ENCODE measurements at regions not wholly inside any gene's neighbourhood (a gene's known extent, or its start where the extent isn't known, plus 50 kb on each side); places are given as distances from the start of the nearest gene placed in this dataset.
"Not testable (repeated sequence)": the region's sequence is repeated elsewhere in the genome, so short reads cannot be mapped to it uniquely, and the experiment has no call there.

- DNase-seq: no peak
- H4K20me1 ChIP-seq (ENCODE audit: insufficient read depth): no peaks in the 10 kb centered on the region
- whole genome bisulfite sequencing, 2 experiments (ENCODE audit: low coverage in 1 of 2, low lambda C conversion rate in 2 of 2, missing lambda C conversion rate in 2 of 2): 0 to 3% methylated on average over 1 of the region's 1 CpG
Observed at GRCh38 chr6:165768961-165769360, 105.9 kb upstream of the PDE10A start.

GRCh38 chr6:165767228-165767627, 104.2 kb upstream of the PDE10A start:
- H3K4me2 ChIP-seq (ENCODE audit: unreplicated experiment): no peak overlapping the region
- in situ Hi-C loops (cut with MboI): no loop called here
- no peaks in the 10 kb centered on the region for H3K27me3 ChIP-seq (replicated peaks; ENCODE audit: insufficient read depth)
- no peaks in the 10 kb centered on the region for H4K20me1 ChIP-seq (ENCODE audit: insufficient read depth)
- TF ChIP-seq EZH2phosphoT487 (IDR thresholded peaks at IDR 0.05; ENCODE audit: insufficient read depth, low read depth) (no peak), EZH2 (IDR thresholded peaks at IDR 0.05; ENCODE audit: insufficient read depth, poor library complexity, severe bottlenecking) (no peak)
- no peaks in the 10 kb centered on the region for H3K9me2 ChIP-seq (ENCODE audit: insufficient read depth)
- H3K9me3 ChIP-seq (ENCODE audit: low read depth): no peaks in the 10 kb centered on the region
- H3K9ac ChIP-seq: no peak overlapping the region
- H3K36me3 ChIP-seq (ENCODE audit: low read depth): no peaks in the 10 kb centered on the region
- H3K79me2 ChIP-seq (ENCODE audit: insufficient read depth): no peaks in the 10 kb centered on the region
- no peak for DNase-seq
- H3K27ac ChIP-seq: no peak overlapping the region
- WGBS, 2 experiments (ENCODE audit: low coverage in 1 of 2, low lambda C conversion rate in 2 of 2, missing lambda C conversion rate in 2 of 2): 34 to 36% methylated on average over 3 of the region's 3 CpGs
- H2AFZ ChIP-seq: no peak overlapping the region
- H3K4me3 ChIP-seq: no peak overlapping the region
- no peaks in the 10 kb centered on the region for H3K4me1 ChIP-seq (ENCODE audit: insufficient read depth)
- H3F3A ChIP-seq (ENCODE audit: insufficient read depth): no peaks in the 10 kb centered on the region

More at GRCh38 chr6:165768961-165769360, 105.9 kb upstream of the PDE10A start:
- Histone ChIP-seq H3K4me3 (no peak overlapping the region), H3K9ac (no peak overlapping the region), H3K9me3 (ENCODE audit: low read depth) (no peaks in the 10 kb centered on the region), H3K36me3 (ENCODE audit: low read depth) (no peaks in the 10 kb centered on the region), H3K9me2 (ENCODE audit: insufficient read depth) (no peaks in the 10 kb centered on the region), H3K4me2 (ENCODE audit: unreplicated experiment) (no peak overlapping the region), H3K4me1 (ENCODE audit: insufficient read depth) (no peaks in the 10 kb centered on the region), H3K27me3 (replicated peaks; ENCODE audit: insufficient read depth) (no peaks in the 10 kb centered on the region), H3K79me2 (ENCODE audit: insufficient read depth) (no peaks in the 10 kb centered on the region), H2AFZ (no peak overlapping the region), H3F3A (ENCODE audit: insufficient read depth) (no peaks in the 10 kb centered on the region), H3K27ac (no peak overlapping the region)
- in situ Hi-C loops (cut with MboI): no loop called here
- TF ChIP-seq EZH2phosphoT487 (IDR thresholded peaks at IDR 0.05; ENCODE audit: insufficient read depth, low read depth) (no peak), EZH2 (IDR thresholded peaks at IDR 0.05; ENCODE audit: insufficient read depth, poor library complexity, severe bottlenecking) (no peak)

- Histone ChIP-seq H3F3A (ENCODE audit: insufficient read depth) (no peaks in the 10 kb centered on the region), H3K4me3 (no peak overlapping the region), H3K79me2 (ENCODE audit: insufficient read depth) (no peaks in the 10 kb centered on the region), H4K20me1 (ENCODE audit: insufficient read depth) (no peaks in the 10 kb centered on the region), H3K27me3 (replicated peaks; ENCODE audit: insufficient read depth) (no peaks in the 10 kb centered on the region), H3K9me3 (ENCODE audit: low read depth) (no peaks in the 10 kb centered on the region), H2AFZ (no peak overlapping the region), H3K27ac (no peak overlapping the region), H3K4me1 (ENCODE audit: insufficient read depth) (no peaks in the 10 kb centered on the region), H3K36me3 (ENCODE audit: low read depth) (no peaks in the 10 kb centered on the region), H3K9me2 (ENCODE audit: insufficient read depth) (no peaks in the 10 kb centered on the region), H3K9ac (no peak overlapping the region), H3K4me2 (ENCODE audit: unreplicated experiment) (no peak overlapping the region)
- DNase-seq: no peak
- 17 to 18% methylated on average over 4 of the region's 4 CpGs for whole genome bisulfite sequencing, 2 experiments (ENCODE audit: low coverage in 1 of 2, low lambda C conversion rate in 2 of 2, missing lambda C conversion rate in 2 of 2)
- TF ChIP-seq EZH2 (IDR thresholded peaks at IDR 0.05; ENCODE audit: insufficient read depth, poor library complexity, severe bottlenecking): no peak
- no peak for TF ChIP-seq EZH2phosphoT487 (IDR thresholded peaks at IDR 0.05; ENCODE audit: insufficient read depth, low read depth)
- in situ Hi-C loops (cut with MboI): no loop called here
Observed at GRCh38 chr6:165766457-165766856, 103.4 kb upstream of the PDE10A start.

GRCh38 chr6:165766026-165766425, 103.0 kb upstream of the PDE10A start:
- in situ Hi-C loops (cut with MboI): no loop called here
- Histone ChIP-seq H3F3A (ENCODE audit: insufficient read depth) (no peaks in the 10 kb centered on the region), H3K4me2 (ENCODE audit: unreplicated experiment) (no peak overlapping the region), H3K9me2 (ENCODE audit: insufficient read depth) (no peaks in the 10 kb centered on the region), H3K36me3 (ENCODE audit: low read depth) (no peaks in the 10 kb centered on the region), H3K4me1 (ENCODE audit: insufficient read depth) (no peaks in the 10 kb centered on the region), H3K27me3 (replicated peaks; ENCODE audit: insufficient read depth) (no peaks in the 10 kb centered on the region), H2AFZ (no peak overlapping the region), H3K9me3 (ENCODE audit: low read depth) (no peaks in the 10 kb centered on the region), H3K4me3 (no peak overlapping the region), H3K27ac (no peak overlapping the region), H3K79me2 (ENCODE audit: insufficient read depth) (no peaks in the 10 kb centered on the region), H3K9ac (no peak overlapping the region), H4K20me1 (ENCODE audit: insufficient read depth) (no peaks in the 10 kb centered on the region)
- WGBS, 2 experiments (ENCODE audit: low coverage in 1 of 2, low lambda C conversion rate in 2 of 2, missing lambda C conversion rate in 2 of 2): 35 to 49% methylated on average over 7 of the region's 7 CpGs
- DNase-seq: no peak
- TF ChIP-seq EZH2 (IDR thresholded peaks at IDR 0.05; ENCODE audit: insufficient read depth, poor library complexity, severe bottlenecking) (no peak), EZH2phosphoT487 (IDR thresholded peaks at IDR 0.05; ENCODE audit: insufficient read depth, low read depth) (no peak)

- in situ Hi-C loops (cut with MboI); H3K4me3 ChIP-seq; H3K27ac ChIP-seq; DNase-seq; H3K79me2 ChIP-seq (ENCODE audit: insufficient read depth); H3K36me3 ChIP-seq (ENCODE audit: low read depth); H3K9me3 ChIP-seq (ENCODE audit: low read depth); H2AFZ ChIP-seq; H3K9ac ChIP-seq; H3F3A ChIP-seq (ENCODE audit: insufficient read depth); H3K4me2 ChIP-seq (ENCODE audit: unreplicated experiment); H3K27me3 ChIP-seq (replicated peaks; ENCODE audit: insufficient read depth); H3K9me2 ChIP-seq (ENCODE audit: insufficient read depth); H3K4me1 ChIP-seq (ENCODE audit: insufficient read depth); H4K20me1 ChIP-seq (ENCODE audit: insufficient read depth): not testable (repeated sequence)
- 46 to 72% methylated on average over 8 to 23 of the region's 33 CpGs for WGBS, 2 experiments (ENCODE audit: low coverage in 1 of 2, low lambda C conversion rate in 2 of 2, missing lambda C conversion rate in 2 of 2)
Observed at GRCh38 chr6:165765256-165765655, 102.2 kb upstream of the PDE10A start.
